HEK293 (cell line): ENCODE measurements at regions not wholly inside any gene's neighbourhood (a gene's known extent, or its start where the extent isn't known, plus 50 kb on each side); places are given as distances from the start of the nearest gene placed in this dataset.

ENCODE experiments used
- CTCF ChIA-PET: fragments of 350-600 bp; formaldehyde crosslinking; extraction: SDS; loops from one replicate; lab custom pipeline; 2021; ENCODE audit warnings: antibody characterized with exemption; lab: Yijun Ruan, JAX
- POLR2A ChIA-PET: fragments of 300-600 bp; formaldehyde crosslinking; extraction: SDS; loops from one replicate; lab custom pipeline; 2020; ENCODE audit warnings: antibody characterized with exemption, inconsistent platforms; lab: Yijun Ruan, JAX
- H3K27ac ChIP-seq: fragments of 200-500 bp; sonication (Bioruptor generic); 2 replicates; pipeline ENCODE4 v1.5.1; 2014; ENCODE audit warnings: low read depth, low read length, control low read depth, inconsistent platforms; ENCODE audit errors: extremely low read depth
- H3K36me3 ChIP-seq, 2 experiments: fragments of 200-500 bp in 1 of 2; sonication (Bioruptor generic) in 1 of 2; 1 replicate in 1 of 2; 2 replicates in 1 of 2; pipeline ENCODE4 v1.5.1; 2014 to 2017; ENCODE audit warnings: inconsistent platforms in 2 of 2, low read length in 2 of 2; ENCODE audit not compliant: control insufficient read depth in 2 of 2, insufficient read depth in 1 of 2
- H3K4me1 ChIP-seq: fragments of 200-500 bp; sonication (Bioruptor generic); 2 replicates; pipeline ENCODE4 v1.5.1; 2014; ENCODE audit warnings: mild to moderate bottlenecking, low read length, inconsistent platforms; ENCODE audit not compliant: control insufficient read depth, insufficient read depth
- H3K4me3 ChIP-seq: 2 replicates; pipeline ENCODE4 v1.5.1; 2011; ENCODE audit warnings: low read depth, mild to moderate bottlenecking, control low read depth, low read length, moderate library complexity
- H3K9me3 ChIP-seq: fragments of 200-500 bp; sonication (Bioruptor generic); 2 replicates; pipeline ENCODE4 v1.5.1; 2014; ENCODE audit warnings: low read depth, low read length, inconsistent platforms; ENCODE audit not compliant: control insufficient read depth, insufficient read depth
- GLIS1 ChIP-seq: fragments of 450-650 bp; formaldehyde crosslinking; IDR thresholded peaks from 2 replicates; pipeline ENCODE4 v1.5.1; 2016; ENCODE audit warnings: missing biosample characterization, missing genetic modification characterization
- HIC1 ChIP-seq: fragments of 450-650 bp; formaldehyde crosslinking; IDR thresholded peaks from 2 replicates; pipeline ENCODE4 v1.5.1; 2016; ENCODE audit warnings: missing biosample characterization, missing genetic modification characterization
- KLF7 ChIP-seq: fragments of 450-650 bp; formaldehyde crosslinking; IDR thresholded peaks from 2 replicates; pipeline ENCODE4 v1.5.1; 2016; ENCODE audit warnings: missing biosample characterization, missing genetic modification characterization, borderline replicate concordance
- ZBTB20 ChIP-seq: fragments of 450-650 bp; formaldehyde crosslinking; IDR thresholded peaks from 2 replicates; pipeline ENCODE4 v1.5.1; 2016; ENCODE audit warnings: missing biosample characterization, missing genetic modification characterization
- ZBTB48 ChIP-seq: fragments of 450-650 bp; formaldehyde crosslinking; IDR thresholded peaks from 2 replicates; pipeline ENCODE4 v1.5.1; 2016; ENCODE audit warnings: missing biosample characterization, missing genetic modification characterization
- ZNF121 ChIP-seq: fragments of 450-650 bp; formaldehyde crosslinking; IDR thresholded peaks from 2 replicates; pipeline ENCODE4 v1.5.1; 2016; ENCODE audit warnings: missing biosample characterization, missing genetic modification characterization
- ZNF157 ChIP-seq: fragments of 450-650 bp; formaldehyde crosslinking; IDR thresholded peaks from 2 replicates; pipeline ENCODE4 v1.5.1; 2016; ENCODE audit warnings: missing biosample characterization, missing genetic modification characterization
- ZNF223 ChIP-seq: fragments of 450-650 bp; formaldehyde crosslinking; IDR thresholded peaks from 2 replicates; pipeline ENCODE4 v1.5.1; 2016; ENCODE audit warnings: missing biosample characterization, missing genetic modification characterization
- ZNF514 ChIP-seq: fragments of 450-650 bp; formaldehyde crosslinking; IDR thresholded peaks from 2 replicates; pipeline ENCODE4 v1.5.1; 2016; ENCODE audit warnings: missing biosample characterization, missing genetic modification characterization
- ZNF600 ChIP-seq: fragments of 450-650 bp; formaldehyde crosslinking; IDR thresholded peaks from 2 replicates; pipeline ENCODE4 v1.5.1; 2016; ENCODE audit warnings: missing biosample characterization, missing genetic modification characterization
- ZNF76 ChIP-seq: fragments of 450-650 bp; formaldehyde crosslinking; IDR thresholded peaks from 2 replicates; pipeline ENCODE4; 2016; ENCODE audit warnings: low read depth, missing biosample characterization, missing genetic modification characterization, borderline replicate concordance
- ZSCAN4 ChIP-seq: fragments of 450-650 bp; formaldehyde crosslinking; IDR thresholded peaks from 2 replicates; pipeline ENCODE4 v1.5.1; 2017; ENCODE audit warnings: missing biosample characterization, missing genetic modification characterization
- TF ChIP-seq, protein P1 (sequence below): fragments of 450-650 bp; formaldehyde crosslinking; IDR thresholded peaks from 2 replicates; pipeline ENCODE4 v1.5.1; 2016; ENCODE audit warnings: missing biosample characterization, missing genetic modification characterization
- TF ChIP-seq, protein P2 (sequence below): fragments of 450-650 bp; formaldehyde crosslinking; IDR thresholded peaks from 2 replicates; pipeline ENCODE4 v1.5.1; 2016; ENCODE audit warnings: missing biosample characterization, missing genetic modification characterization
- TF ChIP-seq, protein P3 (sequence below): fragments of 450-650 bp; formaldehyde crosslinking; IDR thresholded peaks from 2 replicates; pipeline ENCODE4 v1.5.1; 2016; ENCODE audit warnings: missing biosample characterization, missing genetic modification characterization, borderline replicate concordance

DNA sequence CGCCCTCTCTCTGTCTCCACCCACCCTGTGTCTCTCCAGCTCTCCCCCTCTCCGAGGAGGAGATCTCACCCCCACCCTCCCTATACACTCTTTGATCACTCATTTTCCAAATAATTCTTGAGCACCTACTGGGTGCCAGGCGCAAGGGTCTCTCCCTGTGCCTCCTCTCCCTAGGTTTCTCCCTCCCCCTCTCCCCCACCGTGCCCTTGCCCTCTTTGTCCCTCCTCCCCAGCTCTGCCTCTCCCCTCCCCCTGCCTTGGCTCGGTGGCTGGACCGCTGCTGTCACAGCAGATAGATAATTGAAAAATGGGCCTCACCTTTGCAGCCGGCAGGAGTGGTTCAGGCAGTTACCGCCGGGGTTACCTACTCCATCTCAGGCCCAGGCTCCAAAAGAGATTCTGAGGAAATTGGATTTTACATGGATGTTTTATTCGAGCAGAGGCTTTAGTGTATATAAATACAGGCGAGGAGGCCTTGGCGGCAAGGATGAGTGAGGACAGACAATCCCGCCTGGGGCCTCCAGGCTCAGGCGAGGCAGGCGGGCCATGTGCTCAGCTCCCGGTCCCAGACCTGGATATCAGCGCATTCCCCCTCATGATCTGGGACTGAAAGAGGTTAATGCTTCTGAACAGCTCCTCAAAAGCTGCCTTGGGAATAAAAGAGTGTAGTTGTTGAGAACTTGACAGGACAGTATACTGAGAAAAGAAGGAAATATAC lies 60.8 kb upstream of the BTRC start (continued):
- TF ChIP-seq ZNF157 (tag by site-specific recombination) (no peak), KLF7 (tag by site-specific recombination) (peak; percentile 1; the same call in 1 of the 2 replicates), HIC1 (peak; percentile 38; the same call in 1 of the 2 replicates), ZNF514 (tag by site-specific recombination) (no peak), ZNF76 (tag by site-specific recombination) (peak; percentile 26; the same call in 1 of the 2 replicates), ZNF223 (tag by site-specific recombination) (0 out of 2 replicates have a peak, but pooled peaks have one; percentile 13)
- TF ChIP-seq, protein P1, sequence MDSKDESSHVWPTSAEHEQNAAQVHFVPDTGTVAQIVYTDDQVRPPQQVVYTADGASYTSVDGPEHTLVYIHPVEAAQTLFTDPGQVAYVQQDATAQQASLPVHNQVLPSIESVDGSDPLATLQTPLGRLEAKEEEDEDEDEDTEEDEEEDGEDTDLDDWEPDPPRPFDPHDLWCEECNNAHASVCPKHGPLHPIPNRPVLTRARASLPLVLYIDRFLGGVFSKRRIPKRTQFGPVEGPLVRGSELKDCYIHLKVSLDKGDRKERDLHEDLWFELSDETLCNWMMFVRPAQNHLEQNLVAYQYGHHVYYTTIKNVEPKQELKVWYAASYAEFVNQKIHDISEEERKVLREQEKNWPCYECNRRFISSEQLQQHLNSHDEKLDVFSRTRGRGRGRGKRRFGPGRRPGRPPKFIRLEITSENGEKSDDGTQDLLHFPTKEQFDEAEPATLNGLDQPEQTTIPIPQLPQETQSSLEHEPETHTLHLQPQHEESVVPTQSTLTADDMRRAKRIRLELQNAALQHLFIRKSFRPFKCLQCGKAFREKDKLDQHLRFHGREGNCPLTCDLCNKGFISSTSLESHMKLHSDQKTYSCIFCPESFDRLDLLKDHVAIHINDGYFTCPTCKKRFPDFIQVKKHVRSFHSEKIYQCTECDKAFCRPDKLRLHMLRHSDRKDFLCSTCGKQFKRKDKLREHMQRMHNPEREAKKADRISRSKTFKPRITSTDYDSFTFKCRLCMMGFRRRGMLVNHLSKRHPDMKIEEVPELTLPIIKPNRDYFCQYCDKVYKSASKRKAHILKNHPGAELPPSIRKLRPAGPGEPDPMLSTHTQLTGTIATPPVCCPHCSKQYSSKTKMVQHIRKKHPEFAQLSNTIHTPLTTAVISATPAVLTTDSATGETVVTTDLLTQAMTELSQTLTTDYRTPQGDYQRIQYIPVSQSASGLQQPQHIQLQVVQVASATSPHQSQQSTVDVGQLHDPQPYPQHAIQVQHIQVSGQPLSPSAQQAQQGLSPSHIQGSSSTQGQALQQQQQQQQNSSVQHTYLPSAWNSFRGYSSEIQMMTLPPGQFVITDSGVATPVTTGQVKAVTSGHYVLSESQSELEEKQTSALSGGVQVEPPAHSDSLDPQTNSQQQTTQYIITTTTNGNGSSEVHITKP (tag by site-specific recombination): peak; percentile 39; the same call in 1 of the 2 replicates

DNA sequence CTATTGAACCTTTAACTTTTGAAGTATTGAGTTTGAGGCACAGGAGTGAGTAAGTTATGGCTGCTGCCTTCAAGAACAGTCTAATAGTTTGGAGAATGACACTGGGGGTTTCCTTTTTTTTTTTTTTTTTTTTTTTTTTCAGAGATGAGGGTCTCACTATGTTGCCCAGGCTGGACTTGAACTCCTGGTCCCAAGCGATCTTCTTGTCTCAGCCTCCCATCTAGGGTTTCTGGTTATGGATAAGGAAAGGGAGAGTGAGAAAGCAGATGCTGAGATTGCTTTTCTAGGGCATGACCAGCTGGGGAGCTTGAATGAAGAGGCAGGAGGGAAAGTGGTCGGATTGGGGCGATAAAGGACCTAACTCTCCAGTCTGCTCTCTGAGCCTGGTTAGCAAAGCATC lies 59.9 kb upstream of the BTRC start:
- Histone ChIP-seq H3K9me3 (no peaks in the 10 kb centered on the region), H3K27ac (no peak overlapping the region), H3K4me3 (no peak overlapping the region), H3K36me3 (no peaks in the 10 kb centered on the region)
- CTCF ChIA-PET: interaction anchor here (7.7 kb wide), 1 partner anchor 81 kb away, joined by 112 read pairs; no protein-coding TSS in a partner anchor
- POLR2A ChIA-PET: no interaction called here
- TF ChIP-seq ZNF121 (tag by site-specific recombination): peak; percentile 72
- TF ChIP-seq ZBTB48 (tag by site-specific recombination): no peak
- TF ChIP-seq, all 188 proteins: peak for 1
- H3K4me1 ChIP-seq: peaks cover 3% of the 10 kb centered on the region; the same call in 1 of the 2 replicates

DNA sequence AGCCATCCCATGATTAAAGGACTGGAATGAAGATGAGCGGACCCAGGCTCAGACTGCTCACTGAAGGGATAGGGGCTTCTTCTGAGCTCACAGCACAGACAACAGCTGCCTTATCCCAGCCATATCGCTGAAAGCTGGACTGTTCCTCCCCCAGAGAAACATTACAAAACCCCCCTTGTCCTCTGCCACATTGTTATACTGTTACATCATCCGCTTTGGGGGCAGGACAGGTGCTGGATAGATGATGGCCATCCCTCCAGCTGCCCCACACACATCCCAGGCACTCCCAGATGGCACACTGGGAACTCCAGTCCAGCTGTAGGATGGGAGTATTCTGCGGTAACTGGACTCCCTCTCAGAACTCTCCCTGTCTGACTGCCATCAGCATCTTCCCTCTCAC lies 58.7 kb upstream of the BTRC start:
- H3K27ac ChIP-seq: no peak overlapping the region
- CTCF ChIA-PET: interaction anchor here (0.6 to 6.0 kb wide), 9 partner anchors 12 to 479 kb away, joined by 3 to 38 read pairs (median 3); no protein-coding TSS in a partner anchor
- no peaks in the 10 kb centered on the region for H3K9me3 ChIP-seq
- H3K36me3 ChIP-seq: no peaks in the 10 kb centered on the region
- no peak overlapping the region for H3K4me3 ChIP-seq
- POLR2A ChIA-PET: interaction anchor here (0.6 kb wide), 2 partner anchors 273 to 274 kb away, joined by 3 read pairs; no protein-coding TSS in a partner anchor
- peaks cover 3% of the 10 kb centered on the region; the same call in 1 of the 2 replicates for H3K4me1 ChIP-seq
- TF ChIP-seq ZNF600 (tag by site-specific recombination) (peak; percentile 56; the same call in 1 of the 2 replicates), ZBTB20 (tag by site-specific recombination) (no peak), ZSCAN4 (no peak), GLIS1 (0 out of 2 replicates have a peak, but pooled peaks have one; percentile 8)
- TF ChIP-seq, protein P2, sequence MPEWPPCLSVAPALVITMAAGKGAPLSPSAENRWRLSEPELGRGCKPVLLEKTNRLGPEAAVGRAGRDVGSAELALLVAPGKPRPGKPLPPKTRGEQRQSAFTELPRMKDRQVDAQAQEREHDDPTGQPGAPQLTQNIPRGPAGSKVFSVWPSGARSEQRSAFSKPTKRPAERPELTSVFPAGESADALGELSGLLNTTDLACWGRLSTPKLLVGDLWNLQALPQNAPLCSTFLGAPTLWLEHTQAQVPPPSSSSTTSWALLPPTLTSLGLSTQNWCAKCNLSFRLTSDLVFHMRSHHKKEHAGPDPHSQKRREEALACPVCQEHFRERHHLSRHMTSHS: no peak
- TF ChIP-seq, protein P3, sequence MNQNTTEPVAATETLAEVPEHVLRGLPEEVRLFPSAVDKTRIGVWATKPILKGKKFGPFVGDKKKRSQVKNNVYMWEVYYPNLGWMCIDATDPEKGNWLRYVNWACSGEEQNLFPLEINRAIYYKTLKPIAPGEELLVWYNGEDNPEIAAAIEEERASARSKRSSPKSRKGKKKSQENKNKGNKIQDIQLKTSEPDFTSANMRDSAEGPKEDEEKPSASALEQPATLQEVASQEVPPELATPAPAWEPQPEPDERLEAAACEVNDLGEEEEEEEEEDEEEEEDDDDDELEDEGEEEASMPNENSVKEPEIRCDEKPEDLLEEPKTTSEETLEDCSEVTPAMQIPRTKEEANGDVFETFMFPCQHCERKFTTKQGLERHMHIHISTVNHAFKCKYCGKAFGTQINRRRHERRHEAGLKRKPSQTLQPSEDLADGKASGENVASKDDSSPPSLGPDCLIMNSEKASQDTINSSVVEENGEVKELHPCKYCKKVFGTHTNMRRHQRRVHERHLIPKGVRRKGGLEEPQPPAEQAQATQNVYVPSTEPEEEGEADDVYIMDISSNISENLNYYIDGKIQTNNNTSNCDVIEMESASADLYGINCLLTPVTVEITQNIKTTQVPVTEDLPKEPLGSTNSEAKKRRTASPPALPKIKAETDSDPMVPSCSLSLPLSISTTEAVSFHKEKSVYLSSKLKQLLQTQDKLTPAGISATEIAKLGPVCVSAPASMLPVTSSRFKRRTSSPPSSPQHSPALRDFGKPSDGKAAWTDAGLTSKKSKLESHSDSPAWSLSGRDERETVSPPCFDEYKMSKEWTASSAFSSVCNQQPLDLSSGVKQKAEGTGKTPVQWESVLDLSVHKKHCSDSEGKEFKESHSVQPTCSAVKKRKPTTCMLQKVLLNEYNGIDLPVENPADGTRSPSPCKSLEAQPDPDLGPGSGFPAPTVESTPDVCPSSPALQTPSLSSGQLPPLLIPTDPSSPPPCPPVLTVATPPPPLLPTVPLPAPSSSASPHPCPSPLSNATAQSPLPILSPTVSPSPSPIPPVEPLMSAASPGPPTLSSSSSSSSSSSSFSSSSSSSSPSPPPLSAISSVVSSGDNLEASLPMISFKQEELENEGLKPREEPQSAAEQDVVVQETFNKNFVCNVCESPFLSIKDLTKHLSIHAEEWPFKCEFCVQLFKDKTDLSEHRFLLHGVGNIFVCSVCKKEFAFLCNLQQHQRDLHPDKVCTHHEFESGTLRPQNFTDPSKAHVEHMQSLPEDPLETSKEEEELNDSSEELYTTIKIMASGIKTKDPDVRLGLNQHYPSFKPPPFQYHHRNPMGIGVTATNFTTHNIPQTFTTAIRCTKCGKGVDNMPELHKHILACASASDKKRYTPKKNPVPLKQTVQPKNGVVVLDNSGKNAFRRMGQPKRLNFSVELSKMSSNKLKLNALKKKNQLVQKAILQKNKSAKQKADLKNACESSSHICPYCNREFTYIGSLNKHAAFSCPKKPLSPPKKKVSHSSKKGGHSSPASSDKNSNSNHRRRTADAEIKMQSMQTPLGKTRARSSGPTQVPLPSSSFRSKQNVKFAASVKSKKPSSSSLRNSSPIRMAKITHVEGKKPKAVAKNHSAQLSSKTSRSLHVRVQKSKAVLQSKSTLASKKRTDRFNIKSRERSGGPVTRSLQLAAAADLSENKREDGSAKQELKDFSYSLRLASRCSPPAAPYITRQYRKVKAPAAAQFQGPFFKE (tag by site-specific recombination): no peak
